DND-41 (cell line): ENCODE measurements at regions not wholly inside any gene's neighbourhood (a gene's known extent, or its start where the extent isn't known, plus 50 kb on each side); places are given as distances from the start of the nearest gene placed in this dataset.

Source experiments
- EZH2 ChIP-seq: IDR thresholded peaks from 3 replicates; pipeline ENCODE4 v1.6.1; 2012; ENCODE audit warnings: borderline replicate concordance, low read depth, mild to moderate bottlenecking, moderate library complexity, low read length, inconsistent platforms; ENCODE audit not compliant: severe bottlenecking
- TF ChIP-seq, protein P1 (sequence below): IDR thresholded peaks from 2 replicates; pipeline ENCODE4 v1.5.1; 2012; ENCODE audit warnings: borderline replicate concordance, low read length, moderate library complexity, mild to moderate bottlenecking; ENCODE audit not compliant: poor library complexity, severe bottlenecking; ENCODE audit errors: extremely low read depth

- TF ChIP-seq, protein P1, sequence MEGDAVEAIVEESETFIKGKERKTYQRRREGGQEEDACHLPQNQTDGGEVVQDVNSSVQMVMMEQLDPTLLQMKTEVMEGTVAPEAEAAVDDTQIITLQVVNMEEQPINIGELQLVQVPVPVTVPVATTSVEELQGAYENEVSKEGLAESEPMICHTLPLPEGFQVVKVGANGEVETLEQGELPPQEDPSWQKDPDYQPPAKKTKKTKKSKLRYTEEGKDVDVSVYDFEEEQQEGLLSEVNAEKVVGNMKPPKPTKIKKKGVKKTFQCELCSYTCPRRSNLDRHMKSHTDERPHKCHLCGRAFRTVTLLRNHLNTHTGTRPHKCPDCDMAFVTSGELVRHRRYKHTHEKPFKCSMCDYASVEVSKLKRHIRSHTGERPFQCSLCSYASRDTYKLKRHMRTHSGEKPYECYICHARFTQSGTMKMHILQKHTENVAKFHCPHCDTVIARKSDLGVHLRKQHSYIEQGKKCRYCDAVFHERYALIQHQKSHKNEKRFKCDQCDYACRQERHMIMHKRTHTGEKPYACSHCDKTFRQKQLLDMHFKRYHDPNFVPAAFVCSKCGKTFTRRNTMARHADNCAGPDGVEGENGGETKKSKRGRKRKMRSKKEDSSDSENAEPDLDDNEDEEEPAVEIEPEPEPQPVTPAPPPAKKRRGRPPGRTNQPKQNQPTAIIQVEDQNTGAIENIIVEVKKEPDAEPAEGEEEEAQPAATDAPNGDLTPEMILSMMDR, result no peak
- TF ChIP-seq EZH2, result no peak
Observed at GRCh38 chr6:113655761-113656160, 201.4 kb upstream of the MARCKS start.
